ENCODE measurements at regions not wholly inside any gene's neighbourhood (a gene's known extent, or its start where the extent isn't known, plus 50 kb on each side); places are given as distances from the start of the nearest gene placed in this dataset.

- no peak for TF ChIP-seq REST (IDR thresholded peaks at IDR 0.05; ENCODE audit: insufficient read depth in 1 of 2, low read depth in 2 of 2, low read length in 2 of 2)
- no peak for TF ChIP-seq SIN3A (IDR thresholded peaks at IDR 0.05; ENCODE audit: borderline replicate concordance, insufficient read depth, low read length)
- TF ChIP-seq POLR2AphosphoS5 (IDR thresholded peaks at IDR 0.05; ENCODE audit: low read depth, low read length) = no peak
- no peak for TF ChIP-seq TAF1 (IDR thresholded peaks at IDR 0.05; ENCODE audit: borderline replicate concordance, insufficient read depth, low read length)
Measured at GRCh38 chr2:6314218-6314960, 551.3 kb downstream of the CMPK2 start.

GRCh38 chr2:6325616-6326015, 540.1 kb downstream of the CMPK2 start:
- TF ChIP-seq TAF1 (IDR thresholded peaks at IDR 0.05; ENCODE audit: borderline replicate concordance, insufficient read depth, low read length) = no peak
- no peak for TF ChIP-seq POLR2AphosphoS5 (IDR thresholded peaks at IDR 0.05; ENCODE audit: low read depth, low read length)
- TF ChIP-seq FOXP2 (optimal IDR thresholded peaks at IDR 0.05; ENCODE audit: borderline replicate concordance, extremely low read depth, extremely low read length, insufficient read depth) = no peak
- no peak for TF ChIP-seq REST (IDR thresholded peaks at IDR 0.05; ENCODE audit: insufficient read depth in 1 of 2, low read depth in 2 of 2, low read length in 2 of 2)
- no peak for TF ChIP-seq SIN3A (IDR thresholded peaks at IDR 0.05; ENCODE audit: borderline replicate concordance, insufficient read depth, low read length)

GRCh38 chr2:6326958-6327357, 538.7 kb downstream of the CMPK2 start:
- TF ChIP-seq SIN3A (IDR thresholded peaks at IDR 0.05; ENCODE audit: borderline replicate concordance, insufficient read depth, low read length) (no peak), FOXP2 (optimal IDR thresholded peaks at IDR 0.05; ENCODE audit: borderline replicate concordance, extremely low read depth, extremely low read length, insufficient read depth) (no peak), REST (IDR thresholded peaks at IDR 0.05; ENCODE audit: insufficient read depth in 1 of 2, low read depth in 2 of 2, low read length in 2 of 2) (no peak), TAF1 (IDR thresholded peaks at IDR 0.05; ENCODE audit: borderline replicate concordance, insufficient read depth, low read length) (no peak), POLR2AphosphoS5 (IDR thresholded peaks at IDR 0.05; ENCODE audit: low read depth, low read length) (no peak)

GRCh38 chr2:6336752-6337471, 528.8 kb downstream of the CMPK2 start:
- TF ChIP-seq TAF1 (IDR thresholded peaks at IDR 0.05; ENCODE audit: borderline replicate concordance, insufficient read depth, low read length) = no peak
- no peak for TF ChIP-seq FOXP2 (optimal IDR thresholded peaks at IDR 0.05; ENCODE audit: borderline replicate concordance, extremely low read depth, extremely low read length, insufficient read depth)
- TF ChIP-seq SIN3A (IDR thresholded peaks at IDR 0.05; ENCODE audit: borderline replicate concordance, insufficient read depth, low read length) = no peak
- no peak for TF ChIP-seq REST (IDR thresholded peaks at IDR 0.05; ENCODE audit: insufficient read depth in 1 of 2, low read depth in 2 of 2, low read length in 2 of 2)
- TF ChIP-seq POLR2AphosphoS5 (IDR thresholded peaks at IDR 0.05; ENCODE audit: low read depth, low read length) = no peak

Data from PFSK-1 (cell line).